ENCODE measurements at regions not wholly inside any gene's neighbourhood (a gene's known extent, or its start where the extent isn't known, plus 50 kb on each side); places are given as distances from the start of the nearest gene placed in this dataset.

DNA sequence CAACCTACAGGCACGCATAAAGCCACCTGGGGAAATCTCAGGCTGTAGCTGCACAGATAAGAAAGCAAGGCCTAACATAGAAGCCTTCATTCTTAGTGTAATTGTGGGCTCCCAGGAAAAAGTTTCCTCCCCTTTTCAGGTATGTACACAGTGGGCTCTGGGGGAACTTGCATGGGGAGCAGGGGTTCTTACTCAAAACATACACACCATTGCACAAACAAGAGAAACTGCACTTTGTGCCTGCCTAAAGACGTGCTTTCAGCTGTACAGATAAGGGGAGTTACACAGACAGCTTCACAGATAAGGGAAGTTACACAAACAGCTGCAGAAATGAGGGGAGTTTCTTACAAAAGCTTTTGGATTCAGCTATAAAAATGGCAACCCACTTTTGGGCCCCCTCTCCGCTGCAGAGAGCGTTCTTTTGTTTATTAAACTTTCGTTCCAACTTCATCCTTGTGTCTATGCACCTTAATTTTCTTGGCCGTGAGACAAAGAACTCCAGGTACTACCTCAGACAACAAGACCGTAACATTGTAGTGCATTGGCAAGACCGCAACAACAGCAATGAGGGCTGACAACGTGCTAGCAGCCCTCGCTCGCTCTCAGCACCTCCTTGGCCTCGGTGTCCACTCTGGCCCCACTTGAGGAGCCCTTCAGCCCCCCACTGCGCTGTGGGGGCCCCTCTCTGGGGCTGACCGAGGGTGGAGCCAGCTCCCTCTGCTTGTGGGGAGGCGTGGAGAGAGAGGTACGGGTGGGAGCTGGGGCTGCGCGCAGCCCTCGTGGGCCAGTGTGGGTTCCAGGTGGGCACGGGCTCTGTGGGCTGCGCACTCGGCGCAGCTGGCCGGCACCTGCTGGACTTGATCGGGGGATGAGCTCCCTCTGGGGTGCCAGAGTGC, 317.5 kb downstream of the RAPGEF2 start:
- TF ChIP-seq, protein P1, sequence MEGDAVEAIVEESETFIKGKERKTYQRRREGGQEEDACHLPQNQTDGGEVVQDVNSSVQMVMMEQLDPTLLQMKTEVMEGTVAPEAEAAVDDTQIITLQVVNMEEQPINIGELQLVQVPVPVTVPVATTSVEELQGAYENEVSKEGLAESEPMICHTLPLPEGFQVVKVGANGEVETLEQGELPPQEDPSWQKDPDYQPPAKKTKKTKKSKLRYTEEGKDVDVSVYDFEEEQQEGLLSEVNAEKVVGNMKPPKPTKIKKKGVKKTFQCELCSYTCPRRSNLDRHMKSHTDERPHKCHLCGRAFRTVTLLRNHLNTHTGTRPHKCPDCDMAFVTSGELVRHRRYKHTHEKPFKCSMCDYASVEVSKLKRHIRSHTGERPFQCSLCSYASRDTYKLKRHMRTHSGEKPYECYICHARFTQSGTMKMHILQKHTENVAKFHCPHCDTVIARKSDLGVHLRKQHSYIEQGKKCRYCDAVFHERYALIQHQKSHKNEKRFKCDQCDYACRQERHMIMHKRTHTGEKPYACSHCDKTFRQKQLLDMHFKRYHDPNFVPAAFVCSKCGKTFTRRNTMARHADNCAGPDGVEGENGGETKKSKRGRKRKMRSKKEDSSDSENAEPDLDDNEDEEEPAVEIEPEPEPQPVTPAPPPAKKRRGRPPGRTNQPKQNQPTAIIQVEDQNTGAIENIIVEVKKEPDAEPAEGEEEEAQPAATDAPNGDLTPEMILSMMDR (IDR thresholded peaks at IDR 0.05), result no peak
- no peak for TF ChIP-seq POLR2A (IDR thresholded peaks at IDR 0.05; ENCODE audit: low read depth)
- no peak for TF ChIP-seq POLR2AphosphoS5 (IDR thresholded peaks at IDR 0.05)
- TF ChIP-seq EP300 (IDR thresholded peaks at IDR 0.05), result no peak

Measured in esophagus muscularis mucosa (tissue), 4 donors.